RWPE1 (cell line): ENCODE measurements at regions not wholly inside any gene's neighbourhood (a gene's known extent, or its start where the extent isn't known, plus 50 kb on each side); places are given as distances from the start of the nearest gene placed in this dataset.
A peak's percentile ranks its signal among the peaks of the same experiment; 100 is the strongest.

Experiments used
- CTCF ChIA-PET: fragments of 350-600 bp; sonication (Branson Sonifier 250); formaldehyde crosslinking; extraction: SDS; loops from one replicate; lab custom pipeline; 2021; lab: Yijun Ruan, JAX
- POLR2A ChIA-PET: fragments of 400-600 bp; formaldehyde crosslinking; extraction: SDS; loops from one replicate; lab custom pipeline; 2020; ENCODE audit warnings: antibody characterized with exemption; ENCODE audit not compliant: low non-redundant PET; lab: Yijun Ruan, JAX
- DNase-seq: peaks from one replicate; pipeline ENCODE4 v3.0.0; 2012; ENCODE audit warnings: low spot score
- H3K27ac ChIP-seq: fragments of 450-650 bp; 2 replicates; pipeline ENCODE4 v1.5.1; 2017
- TF ChIP-seq, protein P1 (sequence below): fragments of 450-650 bp; conservative IDR thresholded peaks from 2 replicates; pipeline ENCODE4 v1.5.1; 2017; ENCODE audit warnings: low read depth, mild to moderate bottlenecking

DNA sequence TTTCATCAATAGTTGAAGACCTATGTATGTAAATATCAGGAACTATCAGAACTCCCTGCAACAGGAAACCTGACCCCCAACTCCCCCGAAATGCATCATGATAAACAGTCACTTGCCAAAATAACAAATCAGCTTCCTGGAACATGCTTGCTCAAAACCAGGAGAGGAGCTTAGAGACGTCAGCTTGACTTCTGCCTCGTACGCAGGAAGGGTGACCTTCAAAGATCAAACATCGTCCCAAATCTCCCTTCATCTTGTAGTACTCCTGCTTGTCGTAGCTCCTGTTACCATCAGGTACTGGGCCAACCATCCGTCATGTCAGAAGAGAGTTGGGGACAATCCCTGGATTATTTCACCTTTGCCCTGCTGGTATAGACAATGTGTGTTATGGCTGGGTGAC is 396.1 kb downstream of the GADD45G start:
- TF ChIP-seq, protein P1, sequence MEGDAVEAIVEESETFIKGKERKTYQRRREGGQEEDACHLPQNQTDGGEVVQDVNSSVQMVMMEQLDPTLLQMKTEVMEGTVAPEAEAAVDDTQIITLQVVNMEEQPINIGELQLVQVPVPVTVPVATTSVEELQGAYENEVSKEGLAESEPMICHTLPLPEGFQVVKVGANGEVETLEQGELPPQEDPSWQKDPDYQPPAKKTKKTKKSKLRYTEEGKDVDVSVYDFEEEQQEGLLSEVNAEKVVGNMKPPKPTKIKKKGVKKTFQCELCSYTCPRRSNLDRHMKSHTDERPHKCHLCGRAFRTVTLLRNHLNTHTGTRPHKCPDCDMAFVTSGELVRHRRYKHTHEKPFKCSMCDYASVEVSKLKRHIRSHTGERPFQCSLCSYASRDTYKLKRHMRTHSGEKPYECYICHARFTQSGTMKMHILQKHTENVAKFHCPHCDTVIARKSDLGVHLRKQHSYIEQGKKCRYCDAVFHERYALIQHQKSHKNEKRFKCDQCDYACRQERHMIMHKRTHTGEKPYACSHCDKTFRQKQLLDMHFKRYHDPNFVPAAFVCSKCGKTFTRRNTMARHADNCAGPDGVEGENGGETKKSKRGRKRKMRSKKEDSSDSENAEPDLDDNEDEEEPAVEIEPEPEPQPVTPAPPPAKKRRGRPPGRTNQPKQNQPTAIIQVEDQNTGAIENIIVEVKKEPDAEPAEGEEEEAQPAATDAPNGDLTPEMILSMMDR = no peak
- no peak for DNase-seq
- no peak overlapping the region for H3K27ac ChIP-seq
- ChIA-PET CTCF (interaction anchor here (0.7 kb wide), 2 partner anchors 8 to 358 kb away, joined by 3 to 6 read pairs; no protein-coding TSS in a partner anchor), POLR2A (no interaction called here)

DNA sequence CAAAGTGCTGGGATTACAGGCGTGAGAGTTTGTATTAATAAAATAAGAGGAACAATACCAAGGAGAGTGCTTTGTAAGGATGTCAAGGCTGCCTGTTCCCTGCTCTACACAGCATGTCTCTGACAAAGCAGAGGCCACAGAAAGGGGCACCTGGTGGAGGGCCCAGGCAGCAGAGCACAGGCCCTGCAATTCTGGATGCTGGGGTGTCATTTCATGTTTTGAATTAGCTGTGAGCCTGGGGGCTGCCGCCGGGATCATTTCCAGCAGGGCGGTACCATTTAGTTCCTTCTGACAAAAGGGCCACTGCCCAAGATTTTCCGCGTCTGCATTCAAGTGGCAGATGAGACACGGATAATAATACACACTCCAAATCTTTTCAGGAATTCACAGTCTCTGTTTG is 396.9 kb downstream of the GADD45G start:
- ChIA-PET POLR2A (no interaction called here), CTCF (no interaction called here)
- no peak for DNase-seq
- TF ChIP-seq, protein P1 = no peak
- no peak overlapping the region for H3K27ac ChIP-seq

DNA sequence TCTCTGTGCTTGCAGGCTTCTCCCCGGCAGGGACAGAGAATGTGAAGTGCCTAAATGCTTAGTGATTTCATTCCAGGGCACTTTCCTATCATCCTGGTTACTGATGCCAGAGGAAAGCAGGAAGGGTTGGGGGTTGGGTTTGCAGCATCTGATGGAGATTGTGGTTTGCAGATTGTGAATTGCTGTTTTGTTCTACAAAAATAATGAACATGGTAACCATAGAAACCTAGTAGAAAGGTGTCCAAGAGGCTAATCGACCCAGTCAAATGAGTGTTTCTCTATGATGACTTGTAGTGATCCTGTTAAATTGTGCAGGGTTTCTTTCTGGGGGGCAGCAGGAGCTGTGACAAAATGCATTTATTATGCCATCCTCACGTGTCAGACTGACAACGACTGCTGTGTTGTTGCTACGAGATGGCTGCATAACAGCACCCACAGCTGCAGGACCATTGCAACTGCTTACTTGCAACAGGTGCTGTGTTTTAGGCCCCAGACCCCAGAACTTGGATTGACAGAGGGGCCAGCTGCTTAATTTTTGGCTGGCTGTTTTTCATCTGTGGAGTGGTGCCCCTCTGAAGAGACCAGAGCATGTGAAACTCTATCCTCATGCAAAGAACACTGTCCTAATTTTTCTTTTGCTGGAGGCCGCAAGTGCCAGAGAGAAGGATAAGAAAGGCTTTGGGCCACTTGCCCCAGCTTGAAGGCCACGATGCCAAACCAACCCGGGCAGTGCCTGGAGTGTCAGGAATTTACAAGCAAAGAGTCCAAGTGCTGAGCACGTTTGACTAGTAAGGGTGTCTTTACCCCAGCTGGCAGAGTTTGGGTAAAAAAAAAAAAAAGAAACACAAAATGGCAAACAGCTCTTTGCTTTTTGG is 397.8 kb downstream of the GADD45G start:
- no peak overlapping the region for H3K27ac ChIP-seq
- ChIA-PET CTCF (no interaction called here), POLR2A (no interaction called here)
- DNase-seq = no peak
- TF ChIP-seq, protein P1 = no peak

DNA sequence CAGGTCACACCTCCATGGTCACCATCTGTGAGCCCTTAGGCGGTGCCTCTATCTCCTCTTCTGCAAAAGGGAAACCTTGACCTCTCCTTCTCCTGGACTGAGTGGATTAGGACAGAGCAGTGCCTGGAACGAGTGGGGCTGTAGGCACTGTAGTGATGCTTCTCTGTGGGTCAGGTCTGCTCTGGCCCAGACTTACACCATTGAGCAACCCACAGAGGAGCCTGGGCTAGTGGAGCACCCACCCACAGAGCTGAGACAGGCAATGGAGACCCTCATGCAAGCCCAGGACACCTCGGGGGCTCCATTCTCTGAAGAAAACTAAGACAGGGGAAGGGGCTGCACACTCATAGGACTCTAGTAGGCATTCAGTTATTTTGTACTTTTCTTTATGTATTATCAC is 400.6 kb downstream of the GADD45G start:
- no peak for DNase-seq
- H3K27ac ChIP-seq = no peak overlapping the region
- POLR2A ChIA-PET = no interaction called here
- TF ChIP-seq, protein P1 = no peak
- CTCF ChIA-PET = no interaction called here

DNA sequence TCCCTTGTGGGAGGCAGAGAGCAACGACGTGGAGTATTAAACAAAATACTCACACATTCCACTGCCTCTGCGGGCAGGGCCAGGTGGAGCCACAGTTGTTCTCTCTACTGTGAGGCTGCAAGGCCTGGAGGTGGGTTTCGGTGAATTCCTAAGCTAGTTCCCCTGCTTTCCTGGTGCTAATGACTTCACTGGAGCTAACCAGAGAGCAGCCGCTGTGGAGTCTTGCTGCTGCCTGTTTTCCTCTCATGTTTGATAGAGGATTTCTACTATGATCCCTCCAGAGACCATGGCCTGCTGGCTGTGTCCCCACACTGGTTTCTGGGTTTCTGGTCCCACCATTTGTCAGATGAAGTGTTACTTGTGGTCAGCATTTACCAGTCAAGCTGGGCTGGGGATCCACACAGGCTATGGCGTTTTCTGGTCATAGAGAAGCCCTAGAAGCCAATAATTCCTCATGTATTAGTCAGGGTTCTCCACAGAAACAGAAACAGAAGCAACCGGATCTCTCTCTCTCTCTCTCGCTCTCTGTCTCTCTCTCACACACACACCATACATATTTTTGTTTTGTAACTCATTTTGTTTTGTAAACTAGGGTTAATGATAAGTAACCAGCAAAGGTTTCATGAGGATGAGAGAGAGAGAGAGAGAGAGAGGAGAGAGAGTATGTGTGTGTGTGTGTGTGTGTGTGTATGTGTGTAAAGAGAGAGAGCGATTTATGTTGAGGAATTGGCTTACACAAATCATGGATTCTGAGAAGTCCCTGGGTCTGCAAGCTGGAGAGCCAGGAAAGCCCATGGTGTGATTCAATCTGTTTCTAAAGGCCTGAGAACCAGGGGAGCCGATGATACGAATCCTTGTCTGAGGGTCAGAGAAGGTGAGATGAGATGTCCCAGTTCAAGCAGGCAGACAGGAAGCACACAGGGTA is 403.0 kb downstream of the GADD45G start:
- CTCF ChIA-PET = interaction anchor here (1.0 kb wide), 1 partner anchor 404 kb away, joined by 3 read pairs; no protein-coding TSS in a partner anchor
- peak; percentile 61 for DNase-seq
- POLR2A ChIA-PET = no interaction called here
- TF ChIP-seq, protein P1 = no peak
- H3K27ac ChIP-seq = no peak overlapping the region

DNA sequence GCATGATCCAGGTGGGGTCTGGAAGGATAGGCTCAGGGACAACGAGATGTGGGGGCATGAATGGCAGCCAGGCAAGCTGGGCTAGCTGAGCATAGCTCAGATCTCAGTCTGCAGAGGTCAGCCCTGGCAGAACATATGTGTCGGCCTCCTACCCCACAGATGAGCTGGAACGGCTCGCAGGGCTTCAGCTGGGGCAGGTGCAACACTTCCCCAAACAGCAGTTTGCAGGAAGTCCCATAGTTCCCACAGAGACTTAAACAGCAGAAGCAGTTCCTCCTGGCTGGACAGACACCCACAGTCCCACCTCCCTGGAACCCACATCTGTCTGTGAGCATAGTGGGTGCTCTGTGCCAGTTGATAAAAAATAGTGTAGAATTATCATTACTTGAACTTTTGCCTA is 404.6 kb downstream of the GADD45G start:
- POLR2A ChIA-PET = interaction anchor here (0.6 kb wide), 1 partner anchor 89 kb away, joined by 3 read pairs; no protein-coding TSS in a partner anchor
- no peak overlapping the region for H3K27ac ChIP-seq
- CTCF ChIA-PET = interaction anchor here (0.5 kb wide), 1 partner anchor 9 kb away, joined by 3 read pairs; no protein-coding TSS in a partner anchor
- DNase-seq = no peak
- TF ChIP-seq, protein P1 = no peak
